Thoracic aorta (tissue), 2 donors: ENCODE measurements at regions not wholly inside any gene's neighbourhood (a gene's known extent, or its start where the extent isn't known, plus 50 kb on each side); places are given as distances from the start of the nearest gene placed in this dataset.

Source experiments
- ATAC-seq: fragments of 150-250 bp; one replicate; pipeline ENCODE4 v1.8.0; 2017; ENCODE audit warnings: low read depth; ENCODE audit not compliant: insufficient number of reproducible peaks, low FRiP score
- DNase-seq: peaks from one replicate; pipeline ENCODE4 v3.0.0-alpha.2; 2020; ENCODE audit warnings: low spot score
- H3K27ac ChIP-seq, 2 donors: fragments of 200-600 bp; sonication (generic); 1 replicate in 1 of 2; 2 replicates in 1 of 2; pipeline ENCODE4 v1.5.1; 2016; ENCODE audit warnings: mild to moderate bottlenecking in 2 of 2, moderate library complexity in 2 of 2
- H3K27me3 ChIP-seq: fragments of 200-600 bp; sonication (generic); replicated peaks from 2 replicates; pipeline ENCODE4 v1.6.0; 2016; ENCODE audit warnings: mild to moderate bottlenecking; ENCODE audit not compliant: insufficient read depth
- H3K36me3 ChIP-seq: fragments of 200-600 bp; sonication (generic); one replicate; pipeline ENCODE4 v1.5.1; 2016
- H3K4me1 ChIP-seq, 2 donors: fragments of 200-600 bp; sonication (generic); 1 replicate in 1 of 2; 2 replicates in 1 of 2; pipeline versions ENCODE4 v1.5.1 to v1.6.0; 2016; ENCODE audit warnings: low read depth in 2 of 2, mild to moderate bottlenecking in 1 of 2; ENCODE audit not compliant: control insufficient read depth in 1 of 2
- H3K4me3 ChIP-seq: fragments of 200-600 bp; sonication (generic); 2 replicates; pipeline ENCODE4 v1.5.1; 2016; ENCODE audit warnings: mild to moderate bottlenecking
- H3K9me3 ChIP-seq: fragments of 200-600 bp; sonication (generic); 2 replicates; pipeline ENCODE4 v1.5.1; 2016
- TF ChIP-seq, protein P1 (sequence below): fragments of 200-600 bp; sonication (generic); IDR thresholded peaks from one replicate; pipeline ENCODE4 v1.5.1; 2019; ENCODE audit warnings: antibody characterized with exemption

DNA sequence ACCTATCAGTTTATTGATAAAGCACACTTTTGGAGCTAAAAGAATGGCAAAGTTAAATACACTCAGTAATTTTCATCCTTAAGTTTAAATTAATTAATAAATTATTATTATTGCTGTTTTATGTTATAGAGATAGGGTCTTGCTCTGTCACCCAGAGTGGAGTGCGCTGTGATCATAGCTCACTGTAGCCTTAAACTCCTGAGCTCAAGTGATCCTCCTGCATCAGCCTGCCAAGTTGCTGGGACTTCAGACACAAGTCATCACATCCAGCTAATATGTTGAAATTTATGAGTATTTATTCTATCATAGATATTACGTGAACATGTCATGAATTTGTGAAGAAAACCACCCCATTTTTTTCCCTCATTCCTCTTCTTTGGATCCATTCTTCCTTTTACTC is 64.2 kb downstream of the GJA1 start:
- DNase-seq: no peak
- H3K27me3 ChIP-seq: no peaks in the 10 kb centered on the region
- peak overlapping the region in 1 of 2 donors; percentile 89 for H3K27ac ChIP-seq
- H3K4me1 ChIP-seq: peaks cover 19 to 28% of the 10 kb centered on the region in 2 donors
- no peaks in the 10 kb centered on the region for H3K9me3 ChIP-seq
- no peak overlapping the region for H3K4me3 ChIP-seq
- TF ChIP-seq, protein P1, sequence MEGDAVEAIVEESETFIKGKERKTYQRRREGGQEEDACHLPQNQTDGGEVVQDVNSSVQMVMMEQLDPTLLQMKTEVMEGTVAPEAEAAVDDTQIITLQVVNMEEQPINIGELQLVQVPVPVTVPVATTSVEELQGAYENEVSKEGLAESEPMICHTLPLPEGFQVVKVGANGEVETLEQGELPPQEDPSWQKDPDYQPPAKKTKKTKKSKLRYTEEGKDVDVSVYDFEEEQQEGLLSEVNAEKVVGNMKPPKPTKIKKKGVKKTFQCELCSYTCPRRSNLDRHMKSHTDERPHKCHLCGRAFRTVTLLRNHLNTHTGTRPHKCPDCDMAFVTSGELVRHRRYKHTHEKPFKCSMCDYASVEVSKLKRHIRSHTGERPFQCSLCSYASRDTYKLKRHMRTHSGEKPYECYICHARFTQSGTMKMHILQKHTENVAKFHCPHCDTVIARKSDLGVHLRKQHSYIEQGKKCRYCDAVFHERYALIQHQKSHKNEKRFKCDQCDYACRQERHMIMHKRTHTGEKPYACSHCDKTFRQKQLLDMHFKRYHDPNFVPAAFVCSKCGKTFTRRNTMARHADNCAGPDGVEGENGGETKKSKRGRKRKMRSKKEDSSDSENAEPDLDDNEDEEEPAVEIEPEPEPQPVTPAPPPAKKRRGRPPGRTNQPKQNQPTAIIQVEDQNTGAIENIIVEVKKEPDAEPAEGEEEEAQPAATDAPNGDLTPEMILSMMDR: no peak
- no peak for ATAC-seq
- H3K36me3 ChIP-seq: no peaks in the 10 kb centered on the region

DNA sequence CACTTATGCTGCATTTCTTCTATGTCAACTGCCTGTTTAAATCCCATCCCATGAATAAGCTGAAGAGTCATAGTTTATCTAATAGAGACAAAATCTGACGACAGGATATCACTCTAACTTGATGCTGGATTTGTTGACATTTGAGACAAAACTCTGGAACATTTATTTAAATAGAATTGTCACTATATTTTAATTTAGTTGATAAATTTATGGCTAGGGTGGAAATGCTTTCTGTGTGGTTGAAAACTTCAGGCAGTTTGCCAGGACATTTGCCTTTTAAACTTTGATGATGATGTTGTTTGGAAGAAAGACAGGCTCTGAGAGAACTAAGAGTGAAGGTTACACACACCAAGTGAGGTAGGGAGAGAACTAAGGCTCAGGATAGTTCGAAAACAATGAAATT is 68.1 kb downstream of the GJA1 start:
- ATAC-seq: no peak
- Histone ChIP-seq H3K9me3 (no peaks in the 10 kb centered on the region), H3K36me3 (no peaks in the 10 kb centered on the region), H3K27ac (peak overlapping the region; percentile 46 to 60), H3K27me3 (no peaks in the 10 kb centered on the region), H3K4me3 (no peak overlapping the region), H3K4me1 (peaks cover 17% of the 10 kb centered on the region in 2 donors)
- TF ChIP-seq, protein P1: no peak
- DNase-seq: no peak

DNA sequence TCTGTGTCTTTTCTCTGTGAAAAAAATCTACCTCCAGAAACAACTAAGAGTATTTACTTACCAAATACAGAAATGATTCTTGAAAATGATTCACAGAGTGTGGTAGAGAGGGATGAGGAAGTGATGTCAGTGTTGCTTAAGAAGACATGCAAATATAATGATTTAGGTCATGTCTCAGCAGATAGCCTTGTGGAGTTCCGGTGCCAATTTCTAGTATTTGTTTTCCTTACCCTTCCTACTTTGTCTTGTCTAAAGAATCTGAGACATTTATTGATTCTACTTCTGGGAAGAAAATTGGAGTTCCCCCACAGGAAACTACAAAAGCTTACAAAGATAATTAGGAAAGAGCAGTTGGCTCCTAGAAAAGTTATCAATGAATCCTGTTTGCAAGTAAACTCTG is 68.8 kb downstream of the GJA1 start:
- TF ChIP-seq, protein P1: no peak
- peaks cover 17% of the 10 kb centered on the region in 2 donors for H3K4me1 ChIP-seq
- H3K36me3 ChIP-seq: no peaks in the 10 kb centered on the region
- no peaks in the 10 kb centered on the region for H3K9me3 ChIP-seq
- H3K4me3 ChIP-seq: no peak overlapping the region
- ATAC-seq (peak; percentile 83), DNase-seq (no peak)
- H3K27ac ChIP-seq: peak overlapping the region; percentile 46 to 60
- H3K27me3 ChIP-seq: no peaks in the 10 kb centered on the region

DNA sequence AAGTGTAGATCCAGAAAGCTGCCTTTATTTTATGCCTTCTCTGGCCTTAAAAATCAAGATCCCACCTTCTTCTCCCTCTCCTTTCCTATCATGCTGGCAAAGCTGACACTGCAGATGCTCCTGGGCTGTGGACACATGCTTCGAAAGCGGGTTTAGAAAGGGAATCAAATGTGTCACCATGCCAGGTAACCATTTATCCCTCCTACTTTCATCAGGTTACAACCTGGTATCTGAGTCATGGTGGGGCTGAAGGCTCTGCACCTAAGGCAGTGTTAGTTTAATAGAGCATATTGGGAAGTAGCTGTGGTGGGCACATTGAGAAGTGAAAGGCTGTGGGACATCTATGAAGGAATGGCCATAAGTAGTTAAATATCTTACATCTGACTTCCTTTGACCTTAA is 69.8 kb downstream of the GJA1 start:
- no peaks in the 10 kb centered on the region for H3K9me3 ChIP-seq
- no peak overlapping the region for H3K27ac ChIP-seq
- ATAC-seq (no peak), DNase-seq (no peak)
- H3K27me3 ChIP-seq: no peaks in the 10 kb centered on the region
- H3K36me3 ChIP-seq: no peaks in the 10 kb centered on the region
- H3K4me3 ChIP-seq: no peak overlapping the region
- peaks cover 18 to 19% of the 10 kb centered on the region in 2 donors for H3K4me1 ChIP-seq
- TF ChIP-seq, protein P1: no peak

DNA sequence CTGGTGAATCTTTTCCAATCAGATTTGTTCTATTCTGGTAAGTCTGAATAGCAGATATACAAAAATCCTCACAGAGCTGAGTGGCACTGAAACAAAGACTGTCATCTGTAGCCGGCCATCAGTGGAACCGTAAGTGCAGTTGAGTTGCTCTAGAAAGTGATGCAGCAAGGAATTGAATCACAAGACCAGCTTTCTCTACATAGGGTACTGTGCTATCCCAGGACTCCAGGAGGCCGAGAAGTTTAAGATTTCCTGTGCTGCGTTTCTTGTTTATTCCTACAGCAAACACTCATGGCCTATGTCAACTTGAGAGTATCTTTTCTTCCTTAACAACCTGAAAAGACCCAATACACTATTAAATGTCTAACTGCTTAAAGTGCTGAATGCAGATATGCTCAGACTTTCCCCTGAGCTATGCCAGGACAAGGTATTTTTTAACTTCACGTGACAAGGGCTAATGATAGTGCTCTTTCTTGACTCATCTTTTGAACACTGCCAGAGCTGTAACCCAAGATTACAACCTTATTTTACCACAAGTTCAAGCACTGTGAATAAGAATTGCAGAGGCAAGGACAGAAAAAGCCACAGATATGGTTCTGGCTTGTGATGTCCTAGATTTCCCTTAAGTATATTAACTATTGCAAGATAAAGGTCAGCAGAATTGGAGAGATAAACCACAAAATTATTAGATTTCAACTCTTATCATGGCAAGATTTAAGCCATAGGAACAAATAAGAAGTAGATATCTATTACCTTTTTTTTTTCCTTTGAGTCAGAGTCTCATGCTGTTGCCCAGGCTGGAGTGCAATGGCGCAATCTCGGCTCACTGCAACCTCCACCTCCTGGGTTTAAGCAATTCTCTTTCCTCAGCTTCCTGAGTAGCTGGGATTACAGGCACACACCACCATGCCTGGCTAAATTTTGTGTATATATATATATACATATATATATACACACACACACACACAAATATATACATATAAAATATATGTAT is 71.6 kb downstream of the GJA1 start:
- Histone ChIP-seq H3K4me3 (no peak overlapping the region), H3K27me3 (no peaks in the 10 kb centered on the region), H3K27ac (no peak overlapping the region), H3K36me3 (no peaks in the 10 kb centered on the region), H3K4me1 (peaks cover 21 to 26% of the 10 kb centered on the region in 2 donors), H3K9me3 (no peaks in the 10 kb centered on the region)
- TF ChIP-seq, protein P1: no peak
- no peak for DNase-seq
- no peak for ATAC-seq
